ENCODE measurements at regions not wholly inside any gene's neighbourhood (a gene's known extent, or its start where the extent isn't known, plus 50 kb on each side); places are given as distances from the start of the nearest gene placed in this dataset.

DNA sequence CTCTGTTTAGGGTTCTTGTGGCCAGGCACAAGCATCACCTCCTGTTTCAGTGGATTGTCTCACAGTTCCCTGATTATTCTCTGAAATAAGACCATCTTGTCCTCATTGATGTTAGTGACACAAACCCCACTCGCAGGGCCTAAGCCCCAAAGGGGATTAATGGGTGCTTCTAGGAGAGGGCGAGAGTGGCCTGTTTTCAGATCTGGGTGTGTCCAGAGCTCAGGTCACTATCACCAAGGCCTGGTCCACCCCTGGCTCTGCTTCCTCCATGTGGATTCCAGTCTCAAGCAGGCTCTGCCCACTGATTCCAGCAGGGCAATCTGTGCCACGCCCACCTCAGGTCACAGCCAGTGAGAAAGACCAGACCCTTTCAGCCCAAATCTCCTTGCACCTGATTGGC, 361.9 kb downstream of the ADGRD1 start:
- TF ChIP-seq REST (IDR thresholded peaks at IDR 0.05; ENCODE audit: insufficient read depth in 1 of 2, low read depth in 2 of 2, low read length in 2 of 2) (no peak), POLR2AphosphoS5 (IDR thresholded peaks at IDR 0.05; ENCODE audit: low read depth, low read length) (no peak), TAF1 (IDR thresholded peaks at IDR 0.05; ENCODE audit: borderline replicate concordance, insufficient read depth, low read length) (no peak), SIN3A (IDR thresholded peaks at IDR 0.05; ENCODE audit: borderline replicate concordance, insufficient read depth, low read length) (no peak), FOXP2 (optimal IDR thresholded peaks at IDR 0.05; ENCODE audit: borderline replicate concordance, extremely low read depth, extremely low read length, insufficient read depth) (no peak)

Measured in PFSK-1 (cell line).